ENCODE measurements at regions not wholly inside any gene's neighbourhood (a gene's known extent, or its start where the extent isn't known, plus 50 kb on each side); places are given as distances from the start of the nearest gene placed in this dataset.

DNA sequence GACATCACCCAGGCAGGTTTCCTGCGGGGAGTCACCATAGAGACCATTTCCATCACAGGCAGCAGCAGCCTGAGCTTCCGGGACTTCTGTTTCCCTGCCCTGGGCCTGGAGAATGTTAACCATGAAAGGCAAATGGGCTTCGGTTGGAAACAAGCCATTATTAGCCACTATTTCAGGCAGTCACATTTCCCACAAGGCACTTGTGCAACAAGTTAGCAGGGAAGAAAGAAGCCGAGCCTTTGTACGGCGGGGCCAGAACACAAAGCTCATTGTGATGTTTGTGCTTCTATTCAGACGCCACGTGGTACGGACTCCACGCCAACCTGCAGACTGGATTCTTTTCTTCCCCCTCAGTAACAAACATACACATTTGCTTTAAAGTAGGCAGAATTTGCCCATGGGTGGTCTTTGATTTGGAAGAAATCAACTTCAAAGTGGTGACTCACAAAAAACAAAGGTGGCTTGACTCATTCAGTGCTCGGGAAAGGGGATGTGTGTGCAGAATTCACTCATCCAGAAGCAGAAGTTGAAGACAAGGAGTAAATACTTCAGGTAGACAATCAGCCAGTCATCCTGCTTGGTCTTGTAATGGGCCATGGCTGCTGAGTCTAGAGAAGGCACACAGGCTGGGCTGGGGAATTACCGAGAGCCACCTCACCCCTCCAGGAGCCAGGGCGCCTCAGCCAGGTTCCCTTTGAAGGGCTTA, 154.2 kb upstream of the PRMT8 start:
- no peak for DNase-seq

DNA sequence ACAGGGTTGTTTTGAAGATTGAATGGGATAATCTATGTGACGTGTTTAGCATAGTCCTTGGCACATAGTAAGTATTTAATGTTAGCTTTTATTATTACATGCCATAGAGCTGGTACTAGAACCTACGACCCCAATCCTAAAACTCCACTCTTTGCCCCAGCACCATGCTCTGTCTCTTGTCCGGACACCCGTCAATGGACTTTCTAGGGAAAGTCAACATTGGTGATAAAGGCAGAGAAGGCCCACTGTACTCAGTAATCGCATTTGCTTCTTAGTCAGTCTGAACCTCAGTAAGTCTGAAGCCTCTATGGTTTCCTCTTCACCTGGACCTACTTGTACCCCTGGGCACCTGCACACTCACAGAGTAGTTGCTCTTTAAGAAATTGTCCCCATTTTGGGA, 153.1 kb upstream of the PRMT8 start:
- no peak for DNase-seq

DNA sequence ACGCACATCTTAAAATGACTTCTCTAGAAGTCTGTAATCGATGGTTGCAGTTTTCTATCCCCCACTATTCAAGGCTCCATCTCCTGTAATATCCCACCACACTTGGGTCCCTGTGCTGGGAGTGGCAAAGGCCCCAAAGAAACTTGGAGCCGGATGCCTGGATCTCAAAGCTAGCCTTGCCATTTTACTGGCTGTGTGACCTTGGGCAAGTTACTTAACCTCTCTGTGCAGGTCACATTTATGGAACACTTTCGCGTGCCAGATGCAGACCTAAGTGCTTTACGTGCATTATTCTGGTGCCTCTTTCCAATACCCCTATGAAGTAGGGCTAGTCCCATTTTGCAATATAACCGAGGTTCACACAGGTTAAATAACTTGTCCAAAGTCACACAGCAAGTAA, 151.8 kb upstream of the PRMT8 start:
- no peak for DNase-seq

DNA sequence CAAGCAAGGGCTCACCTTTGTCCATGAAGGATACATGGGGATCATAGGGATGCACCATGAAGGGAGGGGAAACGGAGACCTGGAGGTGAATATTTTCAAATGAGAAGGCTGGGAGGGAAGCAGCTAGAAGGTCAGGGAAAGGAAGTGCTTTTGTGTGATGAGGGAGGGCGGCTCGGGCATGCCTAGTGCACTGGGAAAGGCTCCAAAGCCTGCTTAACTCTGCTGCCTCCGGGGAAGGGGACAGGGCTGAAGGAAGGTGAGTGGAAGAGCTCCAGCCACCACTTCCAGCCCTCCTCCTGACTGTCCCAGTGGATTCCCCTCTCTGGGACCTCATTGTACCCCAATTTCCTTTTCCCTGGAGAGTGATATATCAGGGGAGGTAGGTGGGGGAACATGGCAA, 149.4 kb upstream of the PRMT8 start:
- no peak for DNase-seq

- peak in 1 of 2 donors; percentile 1 for DNase-seq
Measured at GRCh38 chr12:3342051-3342450, 149.0 kb upstream of the PRMT8 start.

DNA sequence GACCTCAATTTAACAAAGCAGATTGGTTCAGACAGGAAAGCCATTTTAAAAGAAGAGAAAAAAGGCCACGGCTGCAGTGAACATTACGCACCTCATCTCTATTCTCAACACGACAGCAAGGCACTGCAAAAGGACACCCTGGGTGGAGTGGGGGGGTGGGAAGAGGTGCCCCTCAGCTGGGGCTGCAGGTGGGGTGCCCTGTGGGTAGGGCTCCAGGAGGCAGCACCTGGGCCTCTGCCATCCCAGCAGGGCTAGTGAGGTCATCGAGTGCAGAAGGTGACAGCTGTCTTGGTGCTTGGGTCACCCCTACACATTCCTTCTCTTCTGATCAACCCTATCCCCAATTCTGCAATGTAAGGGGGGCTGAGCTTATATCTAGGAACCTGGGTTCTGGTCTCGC, 142.9 kb upstream of the PRMT8 start:
- no peak for DNase-seq

DNA sequence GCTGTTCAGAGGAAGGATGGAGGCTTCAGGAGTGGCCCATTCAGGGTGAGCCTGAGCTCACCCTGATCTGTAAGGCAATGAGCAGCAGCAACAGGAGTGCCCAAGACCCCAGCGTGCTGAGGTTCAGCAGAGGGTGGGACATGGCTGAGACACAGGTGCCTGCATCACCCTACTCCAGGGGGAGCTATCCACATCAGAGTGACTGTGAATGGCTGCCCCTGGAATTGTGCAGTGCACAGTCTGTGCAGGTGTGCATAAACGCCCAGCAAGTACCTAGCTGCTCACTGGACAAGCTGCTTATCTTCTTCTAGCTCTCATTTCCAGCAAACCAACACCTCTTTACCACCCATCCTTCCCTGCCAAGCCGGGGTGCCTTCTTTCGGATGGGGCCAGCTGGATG, 140.6 kb upstream of the PRMT8 start:
- DNase-seq, result no peak

DNA sequence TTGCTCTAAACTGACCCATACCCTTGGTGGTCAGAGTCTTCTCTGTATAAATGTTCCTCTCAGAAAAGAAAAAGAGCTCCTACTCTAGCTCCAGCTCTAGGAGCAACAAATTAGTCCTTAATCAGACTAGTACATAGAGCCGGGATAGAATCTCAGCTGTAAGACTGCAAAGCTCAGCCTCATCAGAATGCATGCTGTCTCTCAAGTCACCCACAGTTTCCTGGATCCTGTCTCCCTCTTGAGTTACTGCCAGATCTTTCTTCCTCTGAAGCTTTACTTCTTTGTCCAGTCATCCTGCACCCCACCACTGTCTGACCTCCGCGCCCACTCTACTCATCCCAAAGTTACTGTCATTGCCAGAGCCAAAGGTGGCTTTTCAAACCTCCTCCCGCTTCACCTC, 139.3 kb upstream of the PRMT8 start:
- no peak for DNase-seq

DNA sequence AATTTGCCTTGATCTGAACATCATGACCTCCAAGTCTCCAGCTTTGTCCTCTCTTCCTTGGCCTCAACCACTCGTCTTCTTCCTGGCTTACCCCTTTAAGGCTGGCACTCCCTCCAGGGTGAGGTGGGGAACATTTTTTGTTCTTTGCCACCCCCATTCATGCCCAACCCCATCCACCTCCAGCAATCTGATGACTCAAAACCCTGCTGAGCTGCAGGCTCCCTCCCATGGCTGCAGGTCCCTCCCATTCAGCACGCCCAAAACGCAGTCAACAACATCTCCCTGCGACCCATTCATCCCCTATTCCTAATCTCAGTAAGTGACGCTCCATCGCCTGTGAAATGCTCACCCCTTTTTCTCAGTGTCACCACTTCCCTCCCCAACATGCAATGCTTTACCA, 138.8 kb upstream of the PRMT8 start:
- no peak for DNase-seq

DNA sequence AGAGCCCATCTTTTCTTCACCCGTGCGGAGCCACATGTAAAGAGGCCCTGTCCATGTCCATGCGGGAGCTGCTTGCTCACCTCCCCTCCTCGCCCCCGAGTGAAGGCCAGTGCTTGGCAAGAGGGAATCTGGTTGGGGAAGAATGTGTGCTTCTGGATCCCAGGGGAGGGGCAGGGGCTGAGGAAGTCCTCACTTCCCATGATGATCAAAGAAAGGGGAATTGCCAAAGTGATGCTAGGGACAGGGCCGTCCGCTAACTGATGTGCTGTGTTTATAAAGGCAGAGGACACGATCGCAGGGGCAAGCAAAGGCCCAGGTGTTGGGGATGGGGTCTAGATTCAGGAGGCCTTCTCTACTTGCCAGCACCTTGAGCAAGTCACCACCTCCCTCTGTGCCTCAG, 137.4 kb upstream of the PRMT8 start:
- no peak for DNase-seq

- no peak for DNase-seq
Measured at GRCh38 chr12:3354586-3354985, 136.4 kb upstream of the PRMT8 start.

GRCh38 chr12:3355378-3355900, 135.6 kb upstream of the PRMT8 start:
- DNase-seq, result no peak

- DNase-seq, result no peak
Measured at GRCh38 chr12:3357950-3358525, 133.0 kb upstream of the PRMT8 start.

- no peak for DNase-seq
Measured at GRCh38 chr12:3359478-3359877, 131.5 kb upstream of the PRMT8 start.

- DNase-seq, result no peak
Measured at GRCh38 chr12:3361146-3361545, 129.9 kb upstream of the PRMT8 start.

DNA sequence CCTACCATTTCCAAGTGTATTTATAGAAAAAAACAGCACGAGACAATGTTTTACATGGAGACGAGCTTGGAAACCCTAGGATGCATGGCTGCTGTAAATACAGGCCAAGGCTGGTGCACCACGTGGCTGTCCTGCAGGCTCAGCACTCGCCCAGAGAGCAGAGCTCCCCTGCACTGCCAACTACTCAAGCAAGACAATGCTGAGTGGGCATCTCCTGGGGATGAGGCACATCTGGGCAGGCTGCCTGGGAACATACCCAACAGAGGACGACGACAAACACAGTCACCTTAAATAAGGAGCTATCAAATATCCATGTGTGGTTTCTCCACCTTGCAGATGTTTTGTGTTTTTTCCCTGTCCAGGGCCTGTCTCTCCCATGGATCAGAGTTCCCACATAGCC, 128.3 kb upstream of the PRMT8 start:
- DNase-seq, result no peak

DNA sequence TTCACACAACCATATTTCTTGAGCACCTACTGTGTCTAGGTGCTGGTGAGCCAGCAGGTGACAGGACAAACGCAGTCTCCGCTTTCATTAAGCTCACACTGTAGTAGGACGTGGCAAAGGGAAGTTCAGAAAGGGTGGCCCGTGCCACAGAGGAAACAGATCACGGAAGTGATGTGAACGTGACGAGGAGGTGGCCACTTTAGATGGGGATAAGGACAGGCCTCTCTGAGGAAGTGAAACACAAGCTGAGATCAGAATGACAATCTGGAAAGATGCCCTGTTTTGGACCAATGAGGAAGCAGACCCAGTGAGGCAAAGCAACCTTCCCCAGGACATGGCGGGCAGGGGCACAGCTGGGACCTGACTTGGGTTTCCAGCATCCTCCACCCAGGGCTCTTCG, 127.4 kb upstream of the PRMT8 start:
- DNase-seq, result peak; percentile 14 to 49

- DNase-seq, result no peak
Measured at GRCh38 chr12:3364226-3364625, 126.8 kb upstream of the PRMT8 start.

- no peak for DNase-seq
Measured at GRCh38 chr12:3364661-3365462, 126.1 kb upstream of the PRMT8 start.

GRCh38 chr12:3365463-3366411, 125.3 kb upstream of the PRMT8 start:
- no peak for DNase-seq

- no peak for DNase-seq
Measured at GRCh38 chr12:3366451-3367110, 124.4 kb upstream of the PRMT8 start.

DNA sequence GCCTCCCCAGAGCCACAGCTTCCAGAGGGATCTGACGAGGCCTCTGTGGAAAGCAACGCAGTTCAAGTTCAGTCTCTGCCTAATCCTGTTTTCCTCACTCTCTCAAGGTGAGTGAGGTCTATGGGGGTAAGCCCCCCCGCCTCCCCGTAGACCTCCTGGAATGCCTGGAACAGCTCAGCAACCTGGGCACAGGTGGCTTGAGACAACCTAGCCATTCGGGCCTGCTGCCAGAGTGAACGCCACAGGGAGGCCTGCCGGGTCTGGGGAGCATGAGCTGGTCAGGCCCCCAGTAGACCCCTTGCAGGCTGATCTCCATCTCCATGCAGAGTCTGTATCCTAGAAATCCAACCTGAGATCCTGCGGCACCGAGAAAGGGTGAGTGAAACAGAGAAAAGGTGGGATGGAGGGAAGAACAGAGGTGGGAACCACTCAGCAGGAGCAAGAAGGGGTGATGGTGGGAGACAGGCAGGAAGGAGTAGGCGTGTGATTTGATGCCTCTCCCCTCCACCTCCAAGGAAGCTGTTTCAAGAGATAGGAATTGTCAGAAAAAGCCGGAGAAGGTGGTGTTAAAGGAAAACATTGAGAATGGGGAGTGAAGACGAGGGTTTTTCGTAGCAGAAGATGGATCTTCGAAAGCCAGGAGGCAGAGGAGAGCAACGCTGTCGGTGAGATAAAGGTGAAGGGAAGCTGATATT, 123.1 kb upstream of the PRMT8 start:
- DNase-seq, result no peak
